Choroid plexus epithelial cell (primary cell): ENCODE measurements at regions not wholly inside any gene's neighbourhood (a gene's known extent, or its start where the extent isn't known, plus 50 kb on each side); places are given as distances from the start of the nearest gene placed in this dataset.

Source experiments
- DNase-seq: peaks from one replicate; pipeline ENCODE4 v3.0.0-alpha.2; 2010; ENCODE audit warnings: low read depth
- H3K4me3 ChIP-seq: 2 replicates; pipeline ENCODE4 v1.5.1; 2011; ENCODE audit warnings: low read depth, mild to moderate bottlenecking, control low read depth, low read length, moderate library complexity
- TF ChIP-seq, protein P1 (sequence below): conservative IDR thresholded peaks from 2 replicates; pipeline ENCODE4 v1.5.1; 2011; ENCODE audit warnings: low read depth, mild to moderate bottlenecking, control low read depth, inconsistent platforms, low read length, moderate library complexity

DNA sequence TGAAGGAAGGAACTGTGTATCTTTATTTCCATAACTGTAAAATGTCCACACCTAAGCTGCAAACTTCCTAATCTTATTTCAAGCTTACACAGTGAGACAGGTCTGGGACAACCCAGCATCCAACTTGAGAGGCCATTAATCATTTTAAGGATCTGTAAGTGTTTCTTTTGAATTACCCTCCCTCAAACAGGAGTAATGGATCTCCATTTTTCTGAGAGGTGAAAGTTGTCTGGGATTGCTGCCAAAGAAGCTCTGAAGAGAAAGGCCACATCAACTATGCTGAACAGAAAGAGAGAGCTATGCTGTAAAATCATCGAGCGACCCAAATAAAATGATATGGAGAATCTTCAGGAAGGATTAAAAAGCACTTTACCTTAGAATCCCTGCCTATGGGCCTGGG lies 131.7 kb upstream of the CPNE8 start:
- TF ChIP-seq, protein P1, sequence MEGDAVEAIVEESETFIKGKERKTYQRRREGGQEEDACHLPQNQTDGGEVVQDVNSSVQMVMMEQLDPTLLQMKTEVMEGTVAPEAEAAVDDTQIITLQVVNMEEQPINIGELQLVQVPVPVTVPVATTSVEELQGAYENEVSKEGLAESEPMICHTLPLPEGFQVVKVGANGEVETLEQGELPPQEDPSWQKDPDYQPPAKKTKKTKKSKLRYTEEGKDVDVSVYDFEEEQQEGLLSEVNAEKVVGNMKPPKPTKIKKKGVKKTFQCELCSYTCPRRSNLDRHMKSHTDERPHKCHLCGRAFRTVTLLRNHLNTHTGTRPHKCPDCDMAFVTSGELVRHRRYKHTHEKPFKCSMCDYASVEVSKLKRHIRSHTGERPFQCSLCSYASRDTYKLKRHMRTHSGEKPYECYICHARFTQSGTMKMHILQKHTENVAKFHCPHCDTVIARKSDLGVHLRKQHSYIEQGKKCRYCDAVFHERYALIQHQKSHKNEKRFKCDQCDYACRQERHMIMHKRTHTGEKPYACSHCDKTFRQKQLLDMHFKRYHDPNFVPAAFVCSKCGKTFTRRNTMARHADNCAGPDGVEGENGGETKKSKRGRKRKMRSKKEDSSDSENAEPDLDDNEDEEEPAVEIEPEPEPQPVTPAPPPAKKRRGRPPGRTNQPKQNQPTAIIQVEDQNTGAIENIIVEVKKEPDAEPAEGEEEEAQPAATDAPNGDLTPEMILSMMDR: no peak
- DNase-seq: no peak
- no peak overlapping the region for H3K4me3 ChIP-seq

DNA sequence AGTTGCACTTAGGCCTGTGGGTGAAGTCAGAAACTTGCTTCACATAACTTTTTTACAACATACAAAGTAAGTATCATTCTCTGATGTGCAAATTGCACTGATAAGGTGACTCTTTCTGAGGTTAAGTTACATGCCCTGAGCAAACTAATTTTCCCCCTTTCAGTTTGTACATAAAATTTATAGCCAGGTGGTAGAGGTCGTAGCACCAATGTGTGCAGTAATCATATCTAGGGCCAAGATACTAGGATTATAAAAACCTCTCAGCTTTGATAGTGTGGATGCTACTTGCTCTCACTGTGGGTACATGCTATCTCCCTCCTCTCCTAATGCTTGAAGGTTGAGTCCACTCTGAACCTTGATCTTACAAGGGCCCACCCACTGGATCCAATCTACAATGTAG lies 130.7 kb upstream of the CPNE8 start:
- TF ChIP-seq, protein P1: no peak
- DNase-seq: no peak
- H3K4me3 ChIP-seq: no peak overlapping the region

DNA sequence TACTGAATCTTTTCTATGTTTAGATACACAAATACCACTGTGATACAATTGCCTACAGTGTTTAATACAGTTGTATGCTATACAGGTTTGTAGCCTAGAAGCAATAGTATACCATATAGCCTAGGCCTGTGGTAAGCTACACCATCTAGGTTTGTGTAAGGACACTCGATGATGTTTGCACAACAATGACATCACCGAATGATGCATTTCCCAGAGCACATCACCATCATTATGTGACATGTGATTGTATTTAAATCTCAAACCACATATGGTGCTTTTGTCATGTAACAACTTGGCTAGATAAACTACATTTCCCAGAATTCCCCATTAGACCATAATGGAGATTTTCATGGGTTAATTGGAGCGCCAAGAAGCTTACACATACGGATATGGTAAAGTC lies 128.4 kb upstream of the CPNE8 start:
- DNase-seq: no peak
- TF ChIP-seq, protein P1: no peak
- H3K4me3 ChIP-seq: no peak overlapping the region

DNA sequence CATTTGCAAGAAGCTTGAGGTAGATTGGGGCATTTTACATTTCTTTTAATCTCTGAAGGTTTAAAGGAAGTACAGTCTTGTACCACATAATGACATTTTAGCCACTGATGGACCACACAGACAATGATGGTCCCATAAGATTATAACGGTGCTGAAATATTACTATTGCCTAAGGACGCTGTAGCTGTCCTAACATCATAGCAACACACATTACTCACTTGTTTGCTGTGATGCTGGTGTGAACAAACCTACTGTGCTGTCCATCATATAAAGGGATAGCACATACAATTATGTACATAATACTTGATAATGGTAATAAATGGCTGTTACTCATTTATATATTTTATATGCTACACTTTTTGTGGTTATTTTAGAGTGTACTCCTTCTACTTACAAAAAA lies 127.1 kb upstream of the CPNE8 start:
- H3K4me3 ChIP-seq: no peak overlapping the region
- TF ChIP-seq, protein P1: no peak
- DNase-seq: no peak

DNA sequence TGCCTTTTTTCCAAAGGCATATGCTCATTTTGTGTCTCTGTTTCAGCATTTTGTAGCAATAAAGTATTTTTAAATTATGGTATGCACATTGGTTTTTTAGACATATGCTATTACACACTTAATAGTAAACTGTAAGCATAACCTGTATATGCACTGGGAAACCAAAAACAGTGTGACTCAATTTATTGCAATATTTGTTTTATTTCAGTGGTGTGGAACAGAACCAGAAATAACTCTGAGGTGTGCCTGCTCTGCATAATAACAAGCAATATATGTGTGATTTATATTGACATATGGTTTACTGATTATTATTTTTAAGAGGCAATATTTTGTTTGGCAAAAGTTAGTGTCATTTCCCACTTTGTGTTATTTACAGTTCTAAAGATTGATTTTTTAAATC lies 126.6 kb upstream of the CPNE8 start:
- no peak overlapping the region for H3K4me3 ChIP-seq
- no peak for DNase-seq
- TF ChIP-seq, protein P1: no peak

DNA sequence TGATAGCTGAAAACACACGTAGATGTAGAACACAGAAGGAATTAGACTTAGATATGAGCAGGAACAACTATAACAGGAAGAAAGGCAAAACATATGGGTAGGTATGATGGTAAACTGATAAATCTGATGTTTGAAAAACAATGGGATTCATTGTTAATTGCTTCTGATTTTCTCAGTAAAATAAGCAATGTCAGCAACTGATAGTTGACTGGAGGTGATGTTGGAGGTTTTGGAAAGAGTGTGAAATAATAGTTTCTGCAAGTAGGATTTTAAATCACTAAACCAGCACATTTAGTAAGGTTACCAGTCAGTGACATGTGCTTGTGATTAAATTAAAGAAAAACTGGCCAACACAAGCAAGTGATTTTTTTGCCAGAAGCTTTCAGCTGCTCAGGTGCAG lies 123.0 kb upstream of the CPNE8 start:
- TF ChIP-seq, protein P1: no peak
- no peak overlapping the region for H3K4me3 ChIP-seq
- no peak for DNase-seq

DNA sequence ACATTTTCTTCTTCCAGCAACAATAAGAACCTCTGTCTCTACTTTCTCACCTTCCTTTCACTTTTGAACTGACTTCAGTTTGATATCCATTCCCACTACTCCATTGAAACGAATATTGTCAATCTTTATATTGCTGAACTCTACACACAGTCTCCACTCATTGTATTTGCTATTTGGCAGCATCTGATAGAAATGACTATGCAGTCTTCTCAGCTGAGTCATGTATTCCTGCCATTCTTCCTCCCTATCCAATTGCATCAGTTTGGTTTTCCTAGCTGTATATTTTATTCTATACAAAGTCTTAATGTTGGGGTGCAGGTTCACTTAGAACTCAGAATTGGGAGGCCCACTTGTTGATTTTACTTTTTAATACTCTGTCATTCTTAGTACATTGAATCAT lies 107.5 kb upstream of the CPNE8 start:
- TF ChIP-seq, protein P1: no peak
- H3K4me3 ChIP-seq: no peak overlapping the region
- no peak for DNase-seq
